K562 (cell line): ENCODE measurements at regions not wholly inside any gene's neighbourhood (a gene's known extent, or its start where the extent isn't known, plus 50 kb on each side); places are given as distances from the start of the nearest gene placed in this dataset.

Experiments used
- ATAC-seq: fragments of 200-7000 bp; cut with Tn5 transposase; 3 replicates; pipeline ENCODE4 v1.9.1; 2020; ENCODE audit warnings: moderate library complexity
- BruUV-seq: library from RNA; stranded (reverse); fragments of 400-500 nt; replicated peaks from 2 replicates; lab custom pipeline; 2021; lab: Mats Ljungman, UMichigan
- CTCF ChIA-PET: fragments of 300-600 bp; formaldehyde crosslinking; extraction: SDS; loops from one replicate; lab custom pipeline; 2021; ENCODE audit warnings: low intra/inter-chr PET ratio; lab: Yijun Ruan, JAX
- POLR2A ChIA-PET: fragments of 300-600, 350-650 bp; sonication (Branson Sonifier 250); formaldehyde crosslinking; extraction: SDS; loops from one replicate; lab custom pipeline; 2021; ENCODE audit warnings: antibody characterized with exemption, inconsistent platforms; lab: Yijun Ruan, JAX
- DNase-seq, 4 experiments: peaks; one replicate each; pipeline versions ENCODE4 v3.0.0 to v3.0.0-alpha.2; 2011 to 2018; ENCODE audit warnings: low spot score in 3 of 4, mixed read lengths in 3 of 4; ENCODE audit errors: extremely low read depth in 1 of 4
- FAIRE-seq: peaks from 2 replicates; lab custom pipeline; 2011; peaks lifted over from hg19 to GRCh38; lab: Jason Lieb, UNC
- H2AFZ ChIP-seq: 2 replicates; pipeline ENCODE4 v1.6.0; 2011; ENCODE audit warnings: low read depth, low read length, control low read depth, inconsistent platforms
- H3K27ac ChIP-seq: fragments of 200-600 bp; 3 replicates; pipeline ENCODE4 v1.8.0; 2011; ENCODE audit warnings: low read depth, mild to moderate bottlenecking, control low read depth, inconsistent platforms, low read length, moderate library complexity, mixed read lengths; ENCODE audit errors: extremely low read depth
- H3K27me3 ChIP-seq, 2 experiments: fragments of 300-600 bp in 1 of 2; 2 replicates in 1 of 2; 3 replicates in 1 of 2; pipeline versions ENCODE4 v1.6.0 to v1.8.0; 2011; ENCODE audit warnings: inconsistent platforms in 2 of 2, low read length in 2 of 2, mild to moderate bottlenecking in 1 of 2, mixed read lengths in 1 of 2, moderate library complexity in 1 of 2; ENCODE audit not compliant: control insufficient read depth in 2 of 2, insufficient read depth in 2 of 2
- H3K36me3 ChIP-seq: fragments of 300-600 bp; 3 replicates; pipeline ENCODE4 v1.8.0; 2011; ENCODE audit warnings: mild to moderate bottlenecking, low read length, inconsistent platforms; ENCODE audit not compliant: control insufficient read depth, insufficient read depth
- H3K4me1 ChIP-seq, 2 experiments: fragments of 200-600 bp in 1 of 2; replicated peaks in 1 of 2; 2 replicates in 1 of 2; 3 replicates in 1 of 2; pipeline versions ENCODE4 v1.5.1 to v1.8.0; 2011; ENCODE audit warnings: inconsistent platforms in 2 of 2, low read length in 2 of 2, mild to moderate bottlenecking in 1 of 2, mixed read lengths in 1 of 2, moderate library complexity in 1 of 2; ENCODE audit not compliant: control insufficient read depth in 2 of 2, insufficient read depth in 2 of 2
- H3K4me2 ChIP-seq: 2 replicates; pipeline ENCODE4 v1.6.1; 2011; ENCODE audit warnings: low read length, control low read depth, inconsistent platforms, mixed read lengths; ENCODE audit not compliant: insufficient read depth
- H3K4me3 ChIP-seq: fragments of 200-600 bp; sonication (generic), shearing (Covaris generic); 2 replicates; pipeline ENCODE4 v1.5.1; 2016; ENCODE audit warnings: control low read depth, inconsistent platforms
- H3K79me2 ChIP-seq: fragments of 200-600 bp; 3 replicates; pipeline ENCODE4 v1.8.0; 2011; ENCODE audit warnings: low read length, inconsistent platforms; ENCODE audit not compliant: control insufficient read depth, insufficient read depth
- H3K9ac ChIP-seq, 2 experiments: 2 replicates each; pipeline versions ENCODE4 v1.6.0 to v1.6.1; 2011; ENCODE audit warnings: low read depth in 2 of 2, low read length in 2 of 2, control low read depth in 1 of 2, inconsistent platforms in 1 of 2, mild to moderate bottlenecking in 1 of 2, mixed read lengths in 1 of 2; ENCODE audit not compliant: insufficient read depth in 1 of 2
- H3K9me1 ChIP-seq: one replicate; pipeline ENCODE4 v1.6.0; 2011; ENCODE audit warnings: inconsistent platforms, mild to moderate bottlenecking, low read length, moderate library complexity; ENCODE audit not compliant: control insufficient read depth, insufficient read depth
- H3K9me3 ChIP-seq: replicated peaks from 2 replicates; pipeline ENCODE4 v1.5.1; 2011; ENCODE audit warnings: low read depth, low read length, inconsistent platforms; ENCODE audit not compliant: control insufficient read depth, insufficient read depth
- H4K20me1 ChIP-seq: replicated peaks from 2 replicates; pipeline ENCODE4 v1.6.1; 2011; ENCODE audit warnings: low read length, inconsistent platforms, mixed read lengths; ENCODE audit not compliant: control insufficient read depth, insufficient read depth
- ARID2 ChIP-seq: fragments of 450-650 bp; IDR thresholded peaks from 2 replicates; pipeline ENCODE4 v1.6.1; 2017; ENCODE audit warnings: antibody characterized with exemption, mild to moderate bottlenecking
- CC2D1A ChIP-seq: fragments of 450-650 bp; IDR thresholded peaks from 2 replicates; pipeline ENCODE4 v1.6.1; 2017; ENCODE audit warnings: mild to moderate bottlenecking
- DEAF1 ChIP-seq: fragments of 450-650 bp; formaldehyde crosslinking; IDR thresholded peaks from 2 replicates; pipeline ENCODE4 v1.4.0; 2020; ENCODE audit warnings: mild to moderate bottlenecking, moderate library complexity
- FUS ChIP-seq: fragments of 200-400 bp; formaldehyde crosslinking; optimal IDR thresholded peaks from 2 replicates; pipeline ENCODE3; 2017; ENCODE audit warnings: low read depth, low read length
- JUND ChIP-seq, 2 experiments: IDR thresholded peaks; 2 replicates in 1 of 2; 3 replicates in 1 of 2; pipeline ENCODE4 v1.6.1; 2011; ENCODE audit warnings: borderline replicate concordance in 2 of 2, low read depth in 2 of 2, low read length in 2 of 2, improper control_type of control experiment in 1 of 2, missing biosample characterization in 1 of 2, missing genetic modification characterization in 1 of 2, missing genetic modification reagents in 1 of 2
- PHB ChIP-seq: fragments of 250-450 bp; sonication (Bioruptor Pico); IDR thresholded peaks from 2 replicates; pipeline ENCODE4 v1.5.0; 2021
- RAD21 ChIP-seq, 2 experiments: fragments of 250-450 bp in 1 of 2; fragments of 450-650 bp in 1 of 2; sonication (Bioruptor Pico) in 1 of 2; formaldehyde crosslinking in 1 of 2; IDR thresholded peaks in 1 of 2; conservative IDR thresholded peaks in 1 of 2; 2 replicates each; pipeline versions ENCODE4 v1.4.0 to v1.8.0; 2020 to 2022; ENCODE audit warnings: mild to moderate bottlenecking in 2 of 2, moderate library complexity in 1 of 2
- REST ChIP-seq, 2 experiments: fragments of 450-650 bp; formaldehyde crosslinking in 1 of 2; IDR thresholded peaks; 2 replicates each; pipeline versions ENCODE4 v1.4.0 to v1.6.1; 2014 to 2020; ENCODE audit warnings: mild to moderate bottlenecking in 2 of 2, borderline replicate concordance in 1 of 2, low read depth in 1 of 2
- ZNF239 ChIP-seq: fragments of 250-450 bp; sonication (Bioruptor Pico); IDR thresholded peaks from 2 replicates; pipeline ENCODE4 v1.4.0; 2020; ENCODE audit warnings: mild to moderate bottlenecking
- ZNF408 ChIP-seq: fragments of 250-450 bp; sonication (Bioruptor Pico); IDR thresholded peaks from 2 replicates; pipeline ENCODE4 v1.4.0; 2020; ENCODE audit warnings: low read depth, mild to moderate bottlenecking, moderate library complexity
- in situ Hi-C: fragments of 300-500 bp; cut with MboI; formaldehyde crosslinking; loops from 4 replicates; pipeline ENCODE4 v1.15.0; 2018; ENCODE audit warnings: inconsistent platforms, mixed read lengths
- intact Hi-C: fragments of 100-400 bp; cut with micrococcal nuclease; formaldehyde crosslinking; loops from 2 replicates; pipeline ENCODE4 v1.14.2; 2022

- no peak overlapping the region for H3K27ac ChIP-seq
- peak; percentile 16 to 43 (median 21) for DNase-seq
- no peak overlapping the region for H3K9ac ChIP-seq
- intact Hi-C loops (loop anchor here (1.0 to 2.0 kb wide), 3 partner anchors 53 to 169 kb away; no protein-coding TSS in a partner anchor), in situ Hi-C loops (loop anchor here (5.0 kb wide), 1 partner anchor 75 kb away; no protein-coding TSS in a partner anchor)
- no peaks in the 10 kb centered on the region for H3K36me3 ChIP-seq
- H3K9me3 ChIP-seq = no peaks in the 10 kb centered on the region
- peak; percentile 75 for ATAC-seq
- no TSS peak for BruUV-seq
- no peaks in the 10 kb centered on the region for H4K20me1 ChIP-seq
- no peaks in the 10 kb centered on the region; a peak in 1 of 5 replicates for H3K4me1 ChIP-seq
- no peaks in the 10 kb centered on the region for H3K9me1 ChIP-seq
- ChIA-PET CTCF (interaction anchor here (0.9 to 2.9 kb wide), 2 partner anchors 75 to 168 kb away, joined by 5 to 28 read pairs; no protein-coding TSS in a partner anchor), POLR2A (interaction anchor here (0.8 to 1.4 kb wide), 5 partner anchors 8 to 720 kb away, joined by 3 to 4 read pairs (median 4); no protein-coding TSS in a partner anchor)
- no peaks in the 10 kb centered on the region for H3K79me2 ChIP-seq
- no peaks in the 10 kb centered on the region; a peak in 1 of 5 replicates for H3K27me3 ChIP-seq
- peak; percentile 11 for FAIRE-seq
- H3K4me2 ChIP-seq = no peak overlapping the region
- no peak overlapping the region for H3K4me3 ChIP-seq
- H2AFZ ChIP-seq = no peak overlapping the region
- TF ChIP-seq ZNF408 (CRISPR knock-in tag) (no peak), DEAF1 (CRISPR knock-in tag) (peak; percentile 51), JUND (IDR thresholded peaks at IDR 0.05; ENCODE audit: borderline replicate concordance, low read depth, low read length) (peak; percentile 18; the same call in 1 of the 2 replicates), JUND (tag; IDR thresholded peaks at IDR 0.05; ENCODE audit: borderline replicate concordance, low read depth, low read length) (no peak), ZNF239 (no peak), FUS (no peak), REST (IDR thresholded peaks at IDR 0.05; ENCODE audit: borderline replicate concordance) (peak; percentile 91), REST (CRISPR knock-in tag; IDR thresholded peaks at IDR 0.05; ENCODE audit: low read depth) (no peak), RAD21 (CRISPR knock-in tag; conservative IDR thresholded peaks at IDR 0.05 in 1 of 2, IDR thresholded peaks at IDR 0.05 in 1 of 2) (peak; percentile 65 to 93), CC2D1A (0 out of 2 replicates have a peak, but pooled peaks have one; percentile 46), ARID2 (peak; percentile 73; the same call in 1 of the 2 replicates), PHB (CRISPR knock-in tag) (no peak)
Measured at GRCh38 chr17:55601874-55602364, 90.7 kb upstream of the SMIM36 start.
